ENCODE measurements at regions not wholly inside any gene's neighbourhood (a gene's known extent, or its start where the extent isn't known, plus 50 kb on each side); places are given as distances from the start of the nearest gene placed in this dataset.
A peak's percentile ranks its signal among the peaks of the same experiment; 100 is the strongest.
"Not testable (repeated sequence)": the region's sequence is repeated elsewhere in the genome, so short reads cannot be mapped to it uniquely, and the experiment has no call there.

GRCh38 chr15:91413142-91413541, 313.1 kb downstream of the SV2B start:
- FAIRE-seq (no peak), DNase-seq (ENCODE audit: low spot score) (no peak)

GRCh38 chr15:91414124-91414523, 314.1 kb downstream of the SV2B start:
- no peak for FAIRE-seq

GRCh38 chr15:91415258-91415657, 315.2 kb downstream of the SV2B start:
- not testable (repeated sequence) for DNase-seq (ENCODE audit: low spot score); FAIRE-seq

More at GRCh38 chr15:91414124-91414523, 314.1 kb downstream of the SV2B start:
- no peak for DNase-seq (ENCODE audit: low spot score)

- DNase-seq (ENCODE audit: low spot score) (no peak), FAIRE-seq (no peak)
Measured at GRCh38 chr15:91420689-91421088, 320.6 kb downstream of the SV2B start.

GRCh38 chr15:91422797-91423196, 322.7 kb downstream of the SV2B start:
- no peak for DNase-seq (ENCODE audit: low spot score)
- no peak for FAIRE-seq

- FAIRE-seq, result no peak
Measured at GRCh38 chr15:91424001-91424400, 323.9 kb downstream of the SV2B start.

GRCh38 chr15:91426412-91426811, 326.4 kb downstream of the SV2B start:
- no peak for FAIRE-seq
- no peak for DNase-seq (ENCODE audit: low spot score)

More at GRCh38 chr15:91424001-91424400, 323.9 kb downstream of the SV2B start:
- no peak for DNase-seq (ENCODE audit: low spot score)

GRCh38 chr15:91429973-91430372, 329.9 kb downstream of the SV2B start:
- no peak for DNase-seq (ENCODE audit: low spot score)
- FAIRE-seq, result no peak

DNA sequence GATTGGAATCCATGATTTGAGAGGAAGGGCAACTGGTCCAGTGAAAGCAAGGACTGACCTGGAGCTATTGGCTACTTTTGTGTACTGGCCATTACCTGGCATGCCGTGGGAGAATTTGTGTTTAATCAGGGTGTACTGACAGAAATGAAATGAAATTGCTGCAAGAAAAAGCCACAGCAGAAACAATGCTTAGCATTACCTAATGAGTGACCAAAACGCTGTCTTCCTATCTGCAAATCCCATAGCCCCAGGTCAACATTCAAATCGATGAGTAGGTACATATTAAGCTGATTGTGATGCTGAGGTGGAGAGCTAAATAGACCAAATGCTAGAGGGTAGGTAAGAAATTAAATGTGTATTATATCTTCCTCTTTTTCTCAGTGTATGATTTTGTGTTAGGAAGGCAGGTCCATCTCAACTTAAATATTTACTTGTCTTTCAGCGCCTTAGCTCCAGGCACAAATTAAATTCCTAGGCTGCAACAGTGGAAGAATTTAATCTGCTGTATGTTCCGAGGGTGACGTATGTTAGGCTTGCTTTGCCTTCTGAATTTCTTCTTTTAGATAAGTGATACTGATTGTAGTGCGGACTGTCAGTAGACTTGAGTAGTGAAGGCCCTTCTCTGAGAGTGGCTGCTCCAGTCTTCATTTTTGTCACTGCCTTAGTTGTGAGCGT, 331.1 kb downstream of the SV2B start:
- no peak for FAIRE-seq
- DNase-seq (ENCODE audit: low spot score), result no peak

DNA sequence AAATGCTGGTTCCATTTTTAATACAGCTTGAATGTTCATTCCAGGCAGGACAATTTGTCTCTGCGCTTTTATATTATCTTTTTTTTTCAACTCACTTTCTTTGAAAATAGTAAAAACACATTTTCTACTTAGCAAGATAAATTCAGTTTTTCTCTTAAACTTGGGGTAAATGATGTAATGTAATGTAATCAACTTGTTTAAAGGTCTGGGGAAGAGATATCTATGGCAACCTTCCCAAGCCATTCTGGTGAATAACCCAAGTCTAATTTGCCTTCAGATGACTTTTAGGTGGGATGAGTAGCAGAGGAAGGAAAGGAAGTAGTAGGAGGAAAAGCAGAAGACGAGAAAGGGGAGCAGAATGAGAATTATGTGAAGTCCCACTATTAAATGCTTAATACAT, 335.1 kb downstream of the SV2B start:
- DNase-seq (ENCODE audit: low spot score) (no peak), FAIRE-seq (no peak)

DNA sequence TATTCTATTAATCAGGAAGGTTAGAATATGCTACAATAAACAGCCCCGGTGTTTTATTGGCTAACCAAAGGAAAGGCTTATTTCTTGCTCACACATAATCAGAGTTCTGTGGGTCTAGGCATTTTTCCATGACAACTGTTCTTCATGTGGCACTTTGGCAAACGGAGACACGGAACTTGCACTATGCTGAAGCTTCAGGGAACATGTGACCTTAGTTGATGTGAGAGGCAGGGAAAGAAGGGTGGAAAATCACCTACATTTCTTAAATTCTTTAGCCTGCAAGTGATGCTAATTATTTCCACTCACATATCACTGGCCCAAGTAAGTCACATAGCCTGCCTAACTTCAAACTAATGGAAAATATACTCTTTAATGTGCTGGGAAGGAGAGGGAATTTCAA, 344.6 kb downstream of the SV2B start:
- DNase-seq (ENCODE audit: low spot score), result no peak
- FAIRE-seq, result no peak

DNA sequence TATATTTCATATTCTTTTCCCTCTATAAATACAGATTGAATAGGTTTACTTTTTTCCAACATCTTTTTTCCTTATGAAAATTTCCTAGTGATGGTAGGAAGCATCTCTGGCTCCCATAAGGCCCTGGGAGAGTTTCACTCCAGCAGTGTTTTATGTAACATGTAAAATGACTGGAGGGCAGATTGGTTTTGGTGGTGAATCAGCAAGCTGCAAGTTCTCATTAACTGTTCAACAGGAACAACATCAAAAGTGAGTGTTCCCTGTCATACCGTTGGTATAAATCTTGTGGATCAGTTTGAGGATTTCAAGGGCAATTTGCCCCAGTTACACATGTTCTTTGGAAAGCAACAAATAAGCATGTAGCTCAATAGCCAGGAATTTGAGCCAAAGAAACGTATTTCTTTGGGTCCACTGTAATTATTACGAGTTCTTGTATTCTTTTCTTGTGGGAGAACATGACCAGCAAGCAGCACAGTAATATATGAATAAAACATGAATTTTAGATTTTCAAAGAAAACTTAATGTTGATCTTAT, 345.7 kb downstream of the SV2B start:
- FAIRE-seq (peak; percentile 13), DNase-seq (ENCODE audit: low spot score) (no peak)

- FAIRE-seq (no peak), DNase-seq (ENCODE audit: low spot score) (no peak)
Measured at GRCh38 chr15:91447991-91448644, 348.1 kb downstream of the SV2B start.

GRCh38 chr15:91453376-91453775, 353.3 kb downstream of the SV2B start:
- not testable (repeated sequence) for DNase-seq (ENCODE audit: low spot score); FAIRE-seq

DNA sequence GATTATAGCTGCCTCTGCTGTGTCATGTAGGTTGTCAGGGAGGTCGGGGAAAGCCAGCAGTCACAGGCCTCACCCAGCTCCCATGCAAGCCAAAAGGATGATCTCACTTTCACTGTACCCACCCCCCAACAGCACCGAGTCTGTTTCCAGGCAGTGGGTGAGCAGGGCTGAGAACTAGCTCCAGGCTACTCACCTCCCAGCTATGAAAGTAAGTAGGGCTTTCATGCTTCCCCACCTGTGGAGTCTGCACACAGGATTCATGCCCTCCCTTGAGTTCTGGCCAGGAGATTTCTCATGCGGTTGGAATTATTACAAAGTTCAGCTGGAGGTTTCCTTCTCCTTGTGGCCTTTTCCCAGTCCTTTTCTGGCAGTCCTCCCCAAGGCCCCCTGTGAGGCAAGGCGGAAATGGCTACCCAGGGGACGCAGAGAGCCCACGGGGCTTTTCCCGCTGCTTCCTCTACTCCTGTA, 356.2 kb downstream of the SV2B start:
- peak; percentile 69 for DNase-seq (ENCODE audit: low spot score)
- FAIRE-seq, result peak; percentile 86

GRCh38 chr15:91456921-91457320, 356.9 kb downstream of the SV2B start:
- DNase-seq (ENCODE audit: low spot score), result no peak
- FAIRE-seq, result no peak

DNA sequence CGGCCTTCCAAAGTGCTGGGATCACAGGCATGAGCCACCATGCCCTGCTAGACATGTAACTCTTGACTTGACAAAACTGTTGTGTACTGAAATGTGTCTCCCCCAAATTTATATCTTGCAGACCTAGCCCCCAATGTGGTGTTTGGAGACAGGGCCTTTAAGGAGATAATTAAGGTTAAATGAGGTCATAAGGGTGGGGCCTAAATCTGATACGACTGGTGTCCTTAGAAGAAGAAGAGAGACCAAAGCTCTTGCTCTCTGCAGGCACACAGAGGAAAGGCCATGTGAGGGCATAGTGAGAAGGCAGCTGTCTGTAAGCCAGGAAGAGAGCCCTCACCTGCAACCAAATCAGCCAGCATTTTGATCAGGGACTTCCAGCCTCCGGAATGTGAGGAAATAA, 361.3 kb downstream of the SV2B start:
- FAIRE-seq (no peak), DNase-seq (ENCODE audit: low spot score) (no peak)

GRCh38 chr15:91465086-91465485, 365.0 kb downstream of the SV2B start:
- FAIRE-seq, result no peak
- no peak for DNase-seq (ENCODE audit: low spot score)

DNA sequence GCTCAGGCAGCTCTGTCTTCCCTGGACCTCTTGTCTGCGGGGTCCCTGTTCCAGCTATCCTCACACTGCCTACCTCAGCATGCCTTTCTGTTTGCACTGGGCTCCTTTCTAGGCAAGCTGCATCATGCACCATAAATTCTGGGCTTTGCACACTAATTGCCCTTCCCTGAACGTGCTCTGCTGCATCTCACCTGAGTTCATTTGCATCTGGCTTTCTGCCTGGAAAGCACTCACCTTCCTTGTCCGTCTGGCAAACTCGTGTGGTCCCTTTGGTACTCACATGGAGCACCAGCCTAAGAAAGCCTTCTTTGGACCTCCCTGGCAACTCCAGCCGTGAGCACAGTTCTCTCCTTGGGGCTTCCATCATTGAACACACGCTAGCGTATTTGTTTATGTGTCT, 365.6 kb downstream of the SV2B start:
- FAIRE-seq (no peak), DNase-seq (ENCODE audit: low spot score) (no peak)

DNA sequence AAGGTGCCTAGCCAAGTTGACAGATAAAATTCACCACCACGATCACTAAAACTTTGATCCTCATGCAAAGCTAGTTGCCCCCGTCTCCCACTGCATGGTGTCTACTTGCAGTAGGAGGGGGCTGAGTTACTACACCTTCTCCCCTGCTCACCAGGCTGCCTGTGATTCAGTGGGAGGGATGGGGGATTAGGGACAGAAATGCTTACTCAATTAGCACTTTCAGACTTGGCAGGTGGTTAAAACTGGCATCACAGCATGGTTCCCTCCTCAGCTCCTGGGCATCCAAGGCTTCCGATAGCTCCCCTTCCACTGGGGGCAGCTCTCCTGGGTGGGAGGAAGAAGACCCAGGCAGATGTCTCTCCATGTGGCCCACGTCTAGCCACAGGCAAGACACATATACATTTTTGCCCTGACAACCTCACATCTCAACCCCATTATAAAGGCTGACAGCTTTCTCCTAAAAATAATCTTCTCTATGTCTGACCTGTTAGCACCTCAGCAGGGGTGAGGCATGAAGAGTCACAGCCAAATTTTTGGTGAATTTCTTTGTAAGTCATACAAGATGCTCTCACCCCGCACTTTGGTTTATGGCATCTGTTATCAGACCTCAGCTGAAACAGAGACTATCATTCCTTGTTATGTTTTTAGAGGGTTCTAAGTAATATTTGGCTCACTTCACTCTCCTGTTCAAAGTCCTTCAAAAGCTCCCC, 369.0 kb downstream of the SV2B start:
- DNase-seq (ENCODE audit: low spot score) (no peak), FAIRE-seq (peak; percentile 70)

- no peak for DNase-seq (ENCODE audit: low spot score)
- FAIRE-seq, result no peak
Measured at GRCh38 chr15:91469632-91470567, 369.8 kb downstream of the SV2B start.

Data from urothelium cell line (cell line).